Liver (tissue), 8 donors: ENCODE measurements at regions not wholly inside any gene's neighbourhood (a gene's known extent, or its start where the extent isn't known, plus 50 kb on each side); places are given as distances from the start of the nearest gene placed in this dataset.

Experiments
- DNase-seq: peaks from one replicate; pipeline ENCODE4 v3.0.0-alpha.2; 2017; ENCODE audit warnings: low spot score
- H3K27ac ChIP-seq, 2 donors: one replicate each; pipeline ENCODE4 v1.7.0; 2013; ENCODE audit warnings: inconsistent platforms in 2 of 2, low read length in 2 of 2, control low read depth in 1 of 2, low read depth in 1 of 2, mild to moderate bottlenecking in 1 of 2
- H3K27me3 ChIP-seq, 4 donors: one replicate each; pipeline versions ENCODE4 v1.6.1 to v1.7.0; 2013; ENCODE audit warnings: low read length in 3 of 4, inconsistent platforms in 1 of 4, mild to moderate bottlenecking in 1 of 4, moderate library complexity in 1 of 4; ENCODE audit not compliant: control insufficient read depth in 4 of 4, insufficient read depth in 4 of 4
- H3K36me3 ChIP-seq, 4 donors: one replicate each; pipeline versions ENCODE4 v1.6.1 to v1.7.0; 2013; ENCODE audit warnings: low read length in 3 of 4, mild to moderate bottlenecking in 3 of 4, low read depth in 1 of 4, moderate library complexity in 1 of 4; ENCODE audit not compliant: control insufficient read depth in 4 of 4, insufficient read depth in 3 of 4
- H3K4me1 ChIP-seq, 4 donors: one replicate each; pipeline versions ENCODE4 v1.6.1 to v1.7.0; 2013; ENCODE audit warnings: low read length in 3 of 4, mild to moderate bottlenecking in 3 of 4, moderate library complexity in 1 of 4; ENCODE audit not compliant: control insufficient read depth in 4 of 4, insufficient read depth in 4 of 4
- H3K4me3 ChIP-seq, 3 donors: one replicate each; pipeline versions ENCODE4 v1.6.1 to v1.7.0; 2013; ENCODE audit warnings: low read length in 3 of 3, control low read depth in 1 of 3, low read depth in 1 of 3, mild to moderate bottlenecking in 1 of 3
- H3K9ac ChIP-seq, 2 donors: one replicate each; pipeline ENCODE4 v1.7.0; 2013; ENCODE audit warnings: low read length in 2 of 2, mild to moderate bottlenecking in 2 of 2, moderate library complexity in 2 of 2, control low read depth in 1 of 2, low read depth in 1 of 2
- H3K9me3 ChIP-seq, 4 donors: one replicate each; pipeline versions ENCODE4 v1.6.1 to v1.7.0; 2013; ENCODE audit warnings: low read length in 3 of 4; ENCODE audit not compliant: control insufficient read depth in 4 of 4
- ATF3 ChIP-seq: IDR thresholded peaks from 2 replicates; pipeline ENCODE4 v1.6.1; 2016; ENCODE audit warnings: antibody characterized with exemption
- EGR1 ChIP-seq, 2 donors: IDR thresholded peaks; 2 replicates each; pipeline ENCODE4 v1.6.1; 2016 to 2018; ENCODE audit warnings: antibody characterized with exemption in 2 of 2, low read depth in 2 of 2
- FOXA1 ChIP-seq: IDR thresholded peaks from 2 replicates; pipeline ENCODE4 v1.6.1; 2016; ENCODE audit warnings: antibody characterized with exemption
- FOXA2 ChIP-seq: IDR thresholded peaks from 2 replicates; pipeline ENCODE4 v1.6.1; 2016; ENCODE audit warnings: antibody characterized with exemption
- GABPA ChIP-seq, 2 donors: IDR thresholded peaks in 1 of 2; conservative IDR thresholded peaks in 1 of 2; 2 replicates each; pipeline ENCODE4 v1.6.1; 2016; ENCODE audit warnings: antibody characterized with exemption in 2 of 2, mild to moderate bottlenecking in 1 of 2, moderate library complexity in 1 of 2
- HNF4A ChIP-seq, 2 donors: conservative IDR thresholded peaks; 2 replicates each; pipeline ENCODE4 v1.6.1; 2016; ENCODE audit warnings: antibody characterized with exemption in 2 of 2, mild to moderate bottlenecking in 2 of 2
- HNF4G ChIP-seq: IDR thresholded peaks from 2 replicates; pipeline ENCODE4 v1.6.1; 2016; ENCODE audit warnings: antibody characterized with exemption
- JUND ChIP-seq, 2 donors: IDR thresholded peaks; 2 replicates each; pipeline ENCODE4 v1.6.1; 2016; ENCODE audit warnings: antibody characterized with exemption in 2 of 2
- MAX ChIP-seq: IDR thresholded peaks from 2 replicates; pipeline ENCODE4 v1.6.1; 2016; ENCODE audit warnings: antibody characterized with exemption
- NR2F2 ChIP-seq: IDR thresholded peaks from 2 replicates; pipeline ENCODE4 v1.6.1; 2016; ENCODE audit warnings: antibody characterized with exemption
- RAD21 ChIP-seq, 2 donors: IDR thresholded peaks; 2 replicates each; pipeline ENCODE4 v1.6.1; 2016; ENCODE audit warnings: antibody characterized with exemption in 2 of 2, mild to moderate bottlenecking in 2 of 2
- RXRA ChIP-seq, 2 donors: IDR thresholded peaks; 2 replicates each; pipeline ENCODE4 v1.6.1; 2017 to 2018; ENCODE audit warnings: antibody characterized with exemption in 2 of 2, mild to moderate bottlenecking in 1 of 2
- SP1 ChIP-seq: IDR thresholded peaks from 2 replicates; pipeline ENCODE4 v1.6.1; 2018; ENCODE audit warnings: antibody characterized with exemption, mild to moderate bottlenecking
- TAF1 ChIP-seq: conservative IDR thresholded peaks from 2 replicates; pipeline ENCODE4 v1.6.1; 2016; ENCODE audit warnings: antibody characterized with exemption, mild to moderate bottlenecking
- YY1 ChIP-seq: IDR thresholded peaks from 2 replicates; pipeline ENCODE4 v1.6.1; 2016; ENCODE audit warnings: antibody characterized with exemption, mild to moderate bottlenecking
- WGBS: extraction: QIAGEN DNeasy Blood & Tissue Kit; methylation state at CpG from one replicate; pipeline ENCODE4 v1.1.7; 2013; 5-methylcytosine and 5-hydroxymethylcytosine counted together
- TF ChIP-seq, protein P1 (sequence below): fragments of 150-350 bp; IDR thresholded peaks from 2 replicates; pipeline ENCODE4 v1.5.1; 2017; ENCODE audit warnings: improper control_type of control experiment, low read depth, low read length; ENCODE audit not compliant: missing input control
- TF ChIP-seq, protein P2 (sequence below): IDR thresholded peaks from 2 replicates; pipeline ENCODE4 v1.6.1; 2016; ENCODE audit warnings: antibody characterized with exemption
- TF ChIP-seq, protein P3 (sequence below): IDR thresholded peaks from 2 replicates; pipeline ENCODE4 v1.6.1; 2016; ENCODE audit warnings: antibody characterized with exemption, mild to moderate bottlenecking
- donor health status: healthy.
- donor health status: healthy.
- donor health status: healthy.
- donor health status: healthy.
- donor health status: healthy.

DNA sequence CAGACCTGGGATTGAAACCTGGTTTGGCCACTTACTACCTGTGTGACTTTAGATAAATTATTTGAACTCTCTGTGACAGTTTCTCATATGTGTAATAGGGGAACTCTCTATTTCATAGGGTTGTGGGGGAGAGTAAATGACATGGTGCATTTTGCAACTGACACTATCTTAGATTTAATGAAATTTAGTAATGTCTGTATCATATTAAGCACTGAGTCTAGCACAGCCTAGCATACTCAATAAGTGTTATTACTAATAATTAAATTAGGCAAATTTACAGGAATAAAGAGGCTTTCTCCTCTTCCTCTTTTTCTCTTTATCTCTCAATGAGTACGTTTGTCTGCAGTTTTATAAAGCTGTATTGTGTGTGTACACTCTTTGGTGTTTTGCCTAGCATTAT lies 80.2 kb upstream of the MACF1 start (continued):
- no peak for TF ChIP-seq ATF3

- Histone ChIP-seq H3K27ac (peak overlapping the region; percentile 38 to 59), H3K9ac (no peak overlapping the region), H3K36me3 (no peaks in the 10 kb centered on the region), H3K9me3 (no peaks in the 10 kb centered on the region), H3K4me3 (no peak overlapping the region), H3K4me1 (peaks cover under 1 to 15% (median 5%) of the 10 kb centered on the region in 4 donors), H3K27me3 (no peaks in the 10 kb centered on the region)
- peak; percentile 19 for TF ChIP-seq SP1
- peak; percentile 93 for TF ChIP-seq NR2F2
- TF ChIP-seq HNF4A (conservative IDR thresholded peaks at IDR 0.05) = peak in 1 of 2 donors; percentile 47
- TF ChIP-seq RAD21 (IDR thresholded peaks at IDR 0.05) = peak in 1 of 2 donors; percentile 38
- TF ChIP-seq, protein P1, sequence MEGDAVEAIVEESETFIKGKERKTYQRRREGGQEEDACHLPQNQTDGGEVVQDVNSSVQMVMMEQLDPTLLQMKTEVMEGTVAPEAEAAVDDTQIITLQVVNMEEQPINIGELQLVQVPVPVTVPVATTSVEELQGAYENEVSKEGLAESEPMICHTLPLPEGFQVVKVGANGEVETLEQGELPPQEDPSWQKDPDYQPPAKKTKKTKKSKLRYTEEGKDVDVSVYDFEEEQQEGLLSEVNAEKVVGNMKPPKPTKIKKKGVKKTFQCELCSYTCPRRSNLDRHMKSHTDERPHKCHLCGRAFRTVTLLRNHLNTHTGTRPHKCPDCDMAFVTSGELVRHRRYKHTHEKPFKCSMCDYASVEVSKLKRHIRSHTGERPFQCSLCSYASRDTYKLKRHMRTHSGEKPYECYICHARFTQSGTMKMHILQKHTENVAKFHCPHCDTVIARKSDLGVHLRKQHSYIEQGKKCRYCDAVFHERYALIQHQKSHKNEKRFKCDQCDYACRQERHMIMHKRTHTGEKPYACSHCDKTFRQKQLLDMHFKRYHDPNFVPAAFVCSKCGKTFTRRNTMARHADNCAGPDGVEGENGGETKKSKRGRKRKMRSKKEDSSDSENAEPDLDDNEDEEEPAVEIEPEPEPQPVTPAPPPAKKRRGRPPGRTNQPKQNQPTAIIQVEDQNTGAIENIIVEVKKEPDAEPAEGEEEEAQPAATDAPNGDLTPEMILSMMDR = no peak
- TF ChIP-seq FOXA1 = peak; percentile 15
- no peak for TF ChIP-seq MAX
- TF ChIP-seq RXRA (IDR thresholded peaks at IDR 0.05) = peak in 1 of 2 donors; percentile 58
- DNase-seq = no peak
These were observed 77.0 kb upstream of the MACF1 start for GRCh38 chr1:39127513-39127912.

- Histone ChIP-seq H3K27ac (peak overlapping the region; percentile 38 to 59), H3K4me1 (peaks cover 7 to 21% (median 9%) of the 10 kb centered on the region in 4 donors), H3K9me3 (no peaks in the 10 kb centered on the region), H3K4me3 (no peak overlapping the region), H3K36me3 (no peaks in the 10 kb centered on the region), H3K27me3 (no peaks in the 10 kb centered on the region), H3K9ac (no peak overlapping the region)
- 79% methylated on average over 4 of the region's 4 CpGs for WGBS
- no peak for DNase-seq
- TF ChIP-seq NR2F2 = no peak
- no peak for TF ChIP-seq ATF3
- no peak for TF ChIP-seq RAD21 (IDR thresholded peaks at IDR 0.05)
- TF ChIP-seq, protein P2, sequence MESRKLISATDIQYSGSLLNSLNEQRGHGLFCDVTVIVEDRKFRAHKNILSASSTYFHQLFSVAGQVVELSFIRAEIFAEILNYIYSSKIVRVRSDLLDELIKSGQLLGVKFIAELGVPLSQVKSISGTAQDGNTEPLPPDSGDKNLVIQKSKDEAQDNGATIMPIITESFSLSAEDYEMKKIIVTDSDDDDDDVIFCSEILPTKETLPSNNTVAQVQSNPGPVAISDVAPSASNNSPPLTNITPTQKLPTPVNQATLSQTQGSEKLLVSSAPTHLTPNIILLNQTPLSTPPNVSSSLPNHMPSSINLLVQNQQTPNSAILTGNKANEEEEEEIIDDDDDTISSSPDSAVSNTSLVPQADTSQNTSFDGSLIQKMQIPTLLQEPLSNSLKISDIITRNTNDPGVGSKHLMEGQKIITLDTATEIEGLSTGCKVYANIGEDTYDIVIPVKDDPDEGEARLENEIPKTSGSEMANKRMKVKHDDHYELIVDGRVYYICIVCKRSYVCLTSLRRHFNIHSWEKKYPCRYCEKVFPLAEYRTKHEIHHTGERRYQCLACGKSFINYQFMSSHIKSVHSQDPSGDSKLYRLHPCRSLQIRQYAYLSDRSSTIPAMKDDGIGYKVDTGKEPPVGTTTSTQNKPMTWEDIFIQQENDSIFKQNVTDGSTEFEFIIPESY = no peak
- TF ChIP-seq YY1 = no peak
- TF ChIP-seq, protein P3, sequence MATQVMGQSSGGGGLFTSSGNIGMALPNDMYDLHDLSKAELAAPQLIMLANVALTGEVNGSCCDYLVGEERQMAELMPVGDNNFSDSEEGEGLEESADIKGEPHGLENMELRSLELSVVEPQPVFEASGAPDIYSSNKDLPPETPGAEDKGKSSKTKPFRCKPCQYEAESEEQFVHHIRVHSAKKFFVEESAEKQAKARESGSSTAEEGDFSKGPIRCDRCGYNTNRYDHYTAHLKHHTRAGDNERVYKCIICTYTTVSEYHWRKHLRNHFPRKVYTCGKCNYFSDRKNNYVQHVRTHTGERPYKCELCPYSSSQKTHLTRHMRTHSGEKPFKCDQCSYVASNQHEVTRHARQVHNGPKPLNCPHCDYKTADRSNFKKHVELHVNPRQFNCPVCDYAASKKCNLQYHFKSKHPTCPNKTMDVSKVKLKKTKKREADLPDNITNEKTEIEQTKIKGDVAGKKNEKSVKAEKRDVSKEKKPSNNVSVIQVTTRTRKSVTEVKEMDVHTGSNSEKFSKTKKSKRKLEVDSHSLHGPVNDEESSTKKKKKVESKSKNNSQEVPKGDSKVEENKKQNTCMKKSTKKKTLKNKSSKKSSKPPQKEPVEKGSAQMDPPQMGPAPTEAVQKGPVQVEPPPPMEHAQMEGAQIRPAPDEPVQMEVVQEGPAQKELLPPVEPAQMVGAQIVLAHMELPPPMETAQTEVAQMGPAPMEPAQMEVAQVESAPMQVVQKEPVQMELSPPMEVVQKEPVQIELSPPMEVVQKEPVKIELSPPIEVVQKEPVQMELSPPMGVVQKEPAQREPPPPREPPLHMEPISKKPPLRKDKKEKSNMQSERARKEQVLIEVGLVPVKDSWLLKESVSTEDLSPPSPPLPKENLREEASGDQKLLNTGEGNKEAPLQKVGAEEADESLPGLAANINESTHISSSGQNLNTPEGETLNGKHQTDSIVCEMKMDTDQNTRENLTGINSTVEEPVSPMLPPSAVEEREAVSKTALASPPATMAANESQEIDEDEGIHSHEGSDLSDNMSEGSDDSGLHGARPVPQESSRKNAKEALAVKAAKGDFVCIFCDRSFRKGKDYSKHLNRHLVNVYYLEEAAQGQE = no peak
- no peak for TF ChIP-seq GABPA (IDR thresholded peaks at IDR 0.05 in 1 of 2, conservative IDR thresholded peaks at IDR 0.05 in 1 of 2)
- TF ChIP-seq FOXA1 = no peak
- no peak for TF ChIP-seq MAX
- TF ChIP-seq HNF4G = no peak
- TF ChIP-seq SP1 = no peak
- TF ChIP-seq HNF4A (conservative IDR thresholded peaks at IDR 0.05) = no peak
- no peak for TF ChIP-seq RXRA (IDR thresholded peaks at IDR 0.05)
- no peak for TF ChIP-seq TAF1
- no peak for TF ChIP-seq JUND (IDR thresholded peaks at IDR 0.05)
- TF ChIP-seq, protein P1 = no peak
- no peak for TF ChIP-seq EGR1 (IDR thresholded peaks at IDR 0.05; ENCODE audit: low read depth in 2 of 2)
- no peak for TF ChIP-seq FOXA2
These were observed 76.4 kb upstream of the MACF1 start for GRCh38 chr1:39128126-39128525.
